ENCODE measurements at regions not wholly inside any gene's neighbourhood (a gene's known extent, or its start where the extent isn't known, plus 50 kb on each side); places are given as distances from the start of the nearest gene placed in this dataset.

GRCh38 chr4:31613946-31614623 lies 893.9 kb downstream of the PCDH7 start:
- POLR2A ChIA-PET: no interaction called here
- Histone ChIP-seq H3K27ac (ENCODE audit: insufficient read depth in 1 of 2, low read depth in 1 of 2, low read length in 2 of 2, poor library complexity in 1 of 2, severe bottlenecking in 2 of 2) (no peak overlapping the region), H3K4me1 (ENCODE audit: control extremely low read depth in 1 of 4, control insufficient read depth in 4 of 4, insufficient read depth in 4 of 4, low read length in 3 of 4) (no peaks in the 10 kb centered on the region), H3K27me3 (replicated peaks in 2 of 5; ENCODE audit: control insufficient read depth in 4 of 5, insufficient read depth in 5 of 5, low read length in 4 of 5) (no peaks in the 10 kb centered on the region), H3K4me3 (ENCODE audit: control insufficient read depth in 1 of 7, extremely low read depth in 1 of 7, insufficient read depth in 4 of 7, low read depth in 2 of 7, low read length in 6 of 7) (no peak overlapping the region), H3K36me3 (ENCODE audit: control insufficient read depth in 4 of 4, insufficient read depth in 4 of 4, low read length in 3 of 4) (no peaks in the 10 kb centered on the region), H3K9me3 (ENCODE audit: control extremely low read depth in 1 of 5, control insufficient read depth in 4 of 5, insufficient read depth in 2 of 5, low read depth in 1 of 5, low read length in 4 of 5) (no peaks in the 10 kb centered on the region)
- 90% methylated on average over 7 of the region's 7 CpGs for WGBS (ENCODE audit: insufficient coverage)
- DNase-seq: peak in 1 of 3 donors; percentile 0
- CTCF ChIA-PET: no interaction called here

DNA sequence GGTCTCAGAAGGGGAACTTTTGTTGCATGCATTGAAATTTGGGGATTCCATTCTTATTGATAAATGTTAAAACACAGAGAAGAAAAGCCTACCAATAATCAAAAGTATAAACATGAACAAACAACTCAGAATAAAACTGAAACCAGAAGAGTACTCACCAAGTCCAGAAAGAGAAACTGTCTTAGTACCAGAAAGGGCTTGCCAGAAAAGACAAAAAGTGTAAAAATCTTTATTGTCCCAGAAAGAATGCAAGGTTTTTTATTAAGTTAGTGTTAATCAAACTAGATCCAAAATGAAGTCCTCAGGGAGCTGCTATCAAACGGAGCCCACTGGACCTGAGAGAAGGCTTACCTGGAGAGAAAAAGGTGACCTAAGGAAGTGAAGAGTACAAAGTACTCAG lies 897.5 kb downstream of the PCDH7 start:
- POLR2A ChIA-PET: no interaction called here
- Histone ChIP-seq H3K27ac (ENCODE audit: insufficient read depth in 1 of 2, low read depth in 1 of 2, low read length in 2 of 2, poor library complexity in 1 of 2, severe bottlenecking in 2 of 2) (no peak overlapping the region), H3K36me3 (ENCODE audit: control insufficient read depth in 4 of 4, insufficient read depth in 4 of 4, low read length in 3 of 4) (no peaks in the 10 kb centered on the region), H3K27me3 (replicated peaks in 2 of 5; ENCODE audit: control insufficient read depth in 4 of 5, insufficient read depth in 5 of 5, low read length in 4 of 5) (no peaks in the 10 kb centered on the region), H3K9me3 (ENCODE audit: control extremely low read depth in 1 of 5, control insufficient read depth in 4 of 5, insufficient read depth in 2 of 5, low read depth in 1 of 5, low read length in 4 of 5) (no peaks in the 10 kb centered on the region), H3K4me3 (ENCODE audit: control insufficient read depth in 1 of 7, extremely low read depth in 1 of 7, insufficient read depth in 4 of 7, low read depth in 2 of 7, low read length in 6 of 7) (no peak overlapping the region), H3K4me1 (ENCODE audit: control extremely low read depth in 1 of 4, control insufficient read depth in 4 of 4, insufficient read depth in 4 of 4, low read length in 3 of 4) (no peaks in the 10 kb centered on the region)
- 67% methylated on average over 1 of the region's 1 CpG for WGBS (ENCODE audit: insufficient coverage)
- no peak for DNase-seq
- CTCF ChIA-PET: no interaction called here

DNA sequence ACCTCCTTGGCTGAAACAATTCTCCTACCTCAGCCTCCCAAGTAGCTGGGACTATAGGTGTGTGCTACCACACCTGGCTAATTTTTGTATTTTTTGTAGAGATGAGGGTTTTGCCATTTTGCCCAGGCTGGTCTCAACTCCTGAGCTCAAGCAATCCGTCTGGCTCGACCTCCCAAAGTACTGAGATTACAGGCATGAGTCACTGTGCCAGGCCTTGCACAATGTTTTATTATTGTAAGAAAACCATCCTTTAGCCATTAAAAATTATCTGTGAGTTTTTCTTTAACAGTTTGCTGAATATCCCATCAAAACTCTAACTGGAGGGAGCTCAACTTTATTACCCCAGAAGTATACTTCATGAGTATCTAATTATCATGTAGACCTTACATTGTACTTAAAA lies 900.3 kb downstream of the PCDH7 start:
- H3K27me3 ChIP-seq (replicated peaks in 2 of 5; ENCODE audit: control insufficient read depth in 4 of 5, insufficient read depth in 5 of 5, low read length in 4 of 5): no peaks in the 10 kb centered on the region
- no peaks in the 10 kb centered on the region for H3K9me3 ChIP-seq (ENCODE audit: control extremely low read depth in 1 of 5, control insufficient read depth in 4 of 5, insufficient read depth in 2 of 5, low read depth in 1 of 5, low read length in 4 of 5)
- WGBS (ENCODE audit: insufficient coverage): 82% methylated on average over 2 of the region's 2 CpGs
- ChIA-PET POLR2A (no interaction called here), CTCF (no interaction called here)
- H3K36me3 ChIP-seq (ENCODE audit: control insufficient read depth in 4 of 4, insufficient read depth in 4 of 4, low read length in 3 of 4): no peaks in the 10 kb centered on the region
- H3K27ac ChIP-seq (ENCODE audit: insufficient read depth in 1 of 2, low read depth in 1 of 2, low read length in 2 of 2, poor library complexity in 1 of 2, severe bottlenecking in 2 of 2): no peak overlapping the region
- no peak for DNase-seq
- H3K4me3 ChIP-seq (ENCODE audit: control insufficient read depth in 1 of 7, extremely low read depth in 1 of 7, insufficient read depth in 4 of 7, low read depth in 2 of 7, low read length in 6 of 7): no peak overlapping the region
- H3K4me1 ChIP-seq (ENCODE audit: control extremely low read depth in 1 of 4, control insufficient read depth in 4 of 4, insufficient read depth in 4 of 4, low read length in 3 of 4): no peaks in the 10 kb centered on the region

DNA sequence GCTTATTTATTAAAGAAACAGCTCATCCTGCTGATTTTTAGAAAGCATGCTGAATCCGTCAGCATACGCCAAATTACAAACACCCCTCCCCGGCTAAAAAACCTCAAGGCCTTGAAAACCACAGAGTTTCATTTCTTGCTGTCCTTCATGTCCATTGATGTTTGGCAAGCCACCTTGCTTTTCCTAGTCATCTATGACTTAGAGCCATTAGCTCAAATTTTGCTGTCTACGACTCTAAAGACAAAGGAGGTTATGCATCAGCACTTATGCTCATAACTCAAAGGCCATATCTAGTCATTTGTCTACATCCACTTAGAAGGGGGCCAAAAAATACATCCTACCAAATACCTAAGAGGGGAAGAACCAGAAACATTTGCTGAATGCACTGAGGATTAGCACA lies 925.1 kb downstream of the PCDH7 start:
- POLR2A ChIA-PET: no interaction called here
- no peak overlapping the region for H3K27ac ChIP-seq (ENCODE audit: insufficient read depth in 1 of 2, low read depth in 1 of 2, low read length in 2 of 2, poor library complexity in 1 of 2, severe bottlenecking in 2 of 2)
- DNase-seq: no peak
- WGBS (ENCODE audit: insufficient coverage): 95% methylated on average over 4 of the region's 4 CpGs
- no peak overlapping the region for H3K4me3 ChIP-seq (ENCODE audit: control insufficient read depth in 1 of 7, extremely low read depth in 1 of 7, insufficient read depth in 4 of 7, low read depth in 2 of 7, low read length in 6 of 7)
- no peaks in the 10 kb centered on the region for H3K4me1 ChIP-seq (ENCODE audit: control extremely low read depth in 1 of 4, control insufficient read depth in 4 of 4, insufficient read depth in 4 of 4, low read length in 3 of 4)
- H3K9me3 ChIP-seq (ENCODE audit: control extremely low read depth in 1 of 5, control insufficient read depth in 4 of 5, insufficient read depth in 2 of 5, low read depth in 1 of 5, low read length in 4 of 5): no peaks in the 10 kb centered on the region
- H3K36me3 ChIP-seq (ENCODE audit: control insufficient read depth in 4 of 4, insufficient read depth in 4 of 4, low read length in 3 of 4): no peaks in the 10 kb centered on the region
- CTCF ChIA-PET: no interaction called here
- H3K27me3 ChIP-seq (replicated peaks in 2 of 5; ENCODE audit: control insufficient read depth in 4 of 5, insufficient read depth in 5 of 5, low read length in 4 of 5): no peaks in the 10 kb centered on the region

DNA sequence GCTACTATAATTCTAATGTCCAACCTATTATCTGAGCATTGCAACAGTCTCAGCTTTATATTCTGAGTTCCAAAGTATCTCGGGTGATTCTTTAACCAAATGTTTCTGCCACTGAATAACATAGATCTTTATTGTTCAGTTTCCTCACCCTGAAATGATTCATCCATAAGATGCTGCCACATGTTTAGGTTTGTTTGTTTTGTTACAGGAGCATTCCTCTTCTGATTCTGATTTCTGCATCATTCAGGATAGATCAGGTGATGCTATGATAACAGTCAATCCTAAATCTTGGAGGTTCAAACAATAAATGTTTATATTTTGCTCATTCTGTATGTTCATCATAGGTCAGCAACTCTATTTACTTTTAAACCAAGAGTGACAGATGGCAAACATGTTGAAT lies 927.6 kb downstream of the PCDH7 start:
- Histone ChIP-seq H3K27ac (ENCODE audit: insufficient read depth in 1 of 2, low read depth in 1 of 2, low read length in 2 of 2, poor library complexity in 1 of 2, severe bottlenecking in 2 of 2) (no peak overlapping the region), H3K4me1 (ENCODE audit: control extremely low read depth in 1 of 4, control insufficient read depth in 4 of 4, insufficient read depth in 4 of 4, low read length in 3 of 4) (no peaks in the 10 kb centered on the region), H3K9me3 (ENCODE audit: control extremely low read depth in 1 of 5, control insufficient read depth in 4 of 5, insufficient read depth in 2 of 5, low read depth in 1 of 5, low read length in 4 of 5) (no peaks in the 10 kb centered on the region), H3K27me3 (replicated peaks in 2 of 5; ENCODE audit: control insufficient read depth in 4 of 5, insufficient read depth in 5 of 5, low read length in 4 of 5) (no peaks in the 10 kb centered on the region), H3K36me3 (ENCODE audit: control insufficient read depth in 4 of 4, insufficient read depth in 4 of 4, low read length in 3 of 4) (no peaks in the 10 kb centered on the region), H3K4me3 (ENCODE audit: control insufficient read depth in 1 of 7, extremely low read depth in 1 of 7, insufficient read depth in 4 of 7, low read depth in 2 of 7, low read length in 6 of 7) (no peak overlapping the region)
- ChIA-PET POLR2A (no interaction called here), CTCF (no interaction called here)
- no CpG with 5 or more reads among the region's 1 CpG for WGBS (ENCODE audit: insufficient coverage)
- DNase-seq: no peak

- no peaks in the 10 kb centered on the region for H3K9me3 ChIP-seq (ENCODE audit: control extremely low read depth in 1 of 5, control insufficient read depth in 4 of 5, insufficient read depth in 2 of 5, low read depth in 1 of 5, low read length in 4 of 5)
- ChIA-PET POLR2A (no interaction called here), CTCF (no interaction called here)
- no peak for DNase-seq
- no peaks in the 10 kb centered on the region for H3K4me1 ChIP-seq (ENCODE audit: control extremely low read depth in 1 of 4, control insufficient read depth in 4 of 4, insufficient read depth in 4 of 4, low read length in 3 of 4)
- WGBS (ENCODE audit: insufficient coverage): no CpG with 5 or more reads among the region's 1 CpG
- no peaks in the 10 kb centered on the region for H3K27me3 ChIP-seq (replicated peaks in 2 of 5; ENCODE audit: control insufficient read depth in 4 of 5, insufficient read depth in 5 of 5, low read length in 4 of 5)
- no peaks in the 10 kb centered on the region for H3K36me3 ChIP-seq (ENCODE audit: control insufficient read depth in 4 of 4, insufficient read depth in 4 of 4, low read length in 3 of 4)
- no peak overlapping the region for H3K4me3 ChIP-seq (ENCODE audit: control insufficient read depth in 1 of 7, extremely low read depth in 1 of 7, insufficient read depth in 4 of 7, low read depth in 2 of 7, low read length in 6 of 7)
- H3K27ac ChIP-seq (ENCODE audit: insufficient read depth in 1 of 2, low read depth in 1 of 2, low read length in 2 of 2, poor library complexity in 1 of 2, severe bottlenecking in 2 of 2): no peak overlapping the region
Measured at GRCh38 chr4:31649878-31650277, 929.7 kb downstream of the PCDH7 start.

GRCh38 chr4:31651541-31651940 lies 931.4 kb downstream of the PCDH7 start:
- DNase-seq: no peak
- ChIA-PET CTCF (interaction anchor here (0.6 kb wide), 1 partner anchor 73 kb away, joined by 3 read pairs; no protein-coding TSS in a partner anchor), POLR2A (no interaction called here)
- Histone ChIP-seq H3K27ac (ENCODE audit: insufficient read depth in 1 of 2, low read depth in 1 of 2, low read length in 2 of 2, poor library complexity in 1 of 2, severe bottlenecking in 2 of 2) (no peak overlapping the region), H3K4me3 (ENCODE audit: control insufficient read depth in 1 of 7, extremely low read depth in 1 of 7, insufficient read depth in 4 of 7, low read depth in 2 of 7, low read length in 6 of 7) (no peak overlapping the region), H3K9me3 (ENCODE audit: control extremely low read depth in 1 of 5, control insufficient read depth in 4 of 5, insufficient read depth in 2 of 5, low read depth in 1 of 5, low read length in 4 of 5) (no peaks in the 10 kb centered on the region), H3K36me3 (ENCODE audit: control insufficient read depth in 4 of 4, insufficient read depth in 4 of 4, low read length in 3 of 4) (no peaks in the 10 kb centered on the region), H3K27me3 (replicated peaks in 2 of 5; ENCODE audit: control insufficient read depth in 4 of 5, insufficient read depth in 5 of 5, low read length in 4 of 5) (no peaks in the 10 kb centered on the region), H3K4me1 (ENCODE audit: control extremely low read depth in 1 of 4, control insufficient read depth in 4 of 4, insufficient read depth in 4 of 4, low read length in 3 of 4) (no peaks in the 10 kb centered on the region)
- no CpG with 5 or more reads among the region's 1 CpG for WGBS (ENCODE audit: insufficient coverage)

All from common myeloid progenitor, CD34-positive (primary cell).